GM21390 (cell line): ENCODE measurements at regions not wholly inside any gene's neighbourhood (a gene's known extent, or its start where the extent isn't known, plus 50 kb on each side); places are given as distances from the start of the nearest gene placed in this dataset.
"Not testable (repeated sequence)": the region's sequence is repeated elsewhere in the genome, so short reads cannot be mapped to it uniquely, and the experiment has no call there.

ENCODE experiments used
- ATAC-seq: cut with Tn5 transposase; IDR thresholded peaks from one replicate; pipeline ENCODE4 v1.9.1; 2021; ENCODE audit not compliant: unreplicated experiment

DNA sequence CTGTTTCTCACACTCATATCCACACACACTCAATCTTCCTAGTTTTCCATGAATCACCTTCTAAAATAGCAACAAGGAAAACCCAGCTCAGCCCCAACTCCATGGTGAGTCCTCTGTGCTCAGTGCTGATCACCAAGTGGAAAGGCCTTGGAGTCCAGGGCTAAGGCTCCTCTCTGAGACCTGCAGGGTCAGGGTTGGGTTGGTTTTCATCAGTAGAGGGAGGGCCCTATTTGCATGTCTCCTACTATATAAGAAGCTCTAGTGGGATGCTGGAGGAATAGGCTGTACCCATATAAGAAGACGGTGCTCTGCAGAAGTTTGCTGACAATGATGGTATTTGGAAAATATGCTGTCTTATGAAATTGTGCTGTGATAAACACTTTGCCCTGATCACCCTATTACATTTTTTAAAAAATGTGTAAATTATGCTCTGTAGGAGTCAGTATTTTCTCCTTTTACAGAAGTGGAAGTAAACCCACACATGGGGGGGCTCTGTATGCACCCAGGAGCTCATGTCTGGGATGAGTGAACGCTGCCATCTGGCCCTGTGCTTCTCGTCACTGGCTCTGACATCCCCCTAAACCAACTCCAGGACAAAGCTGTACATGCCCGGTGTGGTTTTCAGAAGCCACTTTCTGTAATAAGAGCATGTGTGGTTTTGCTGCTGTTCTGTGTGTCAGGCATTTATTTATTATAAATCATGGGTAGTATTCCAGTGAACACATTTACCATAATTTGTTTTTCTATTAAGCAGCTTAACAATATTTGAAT, 536.3 kb downstream of the TMEM121 start:
- ATAC-seq: no peak

DNA sequence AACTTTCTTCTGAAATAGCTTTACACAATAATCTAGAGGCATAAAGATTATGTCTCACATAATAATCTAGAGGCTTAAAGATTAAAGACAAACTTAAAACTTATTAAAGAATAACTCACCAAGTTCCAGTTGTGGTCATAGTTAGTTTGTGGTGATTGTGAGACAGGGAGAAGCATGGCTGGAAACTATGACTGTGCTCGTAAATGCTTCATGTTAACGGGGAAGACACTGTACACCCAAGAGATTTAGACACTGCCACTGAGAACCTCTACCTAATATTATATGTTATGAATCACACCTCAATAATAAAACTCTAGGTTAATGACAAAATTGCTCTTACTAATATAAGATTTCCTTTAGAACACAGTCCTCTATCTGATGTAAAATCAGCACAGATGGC, 541.6 kb downstream of the TMEM121 start:
- no peak for ATAC-seq

DNA sequence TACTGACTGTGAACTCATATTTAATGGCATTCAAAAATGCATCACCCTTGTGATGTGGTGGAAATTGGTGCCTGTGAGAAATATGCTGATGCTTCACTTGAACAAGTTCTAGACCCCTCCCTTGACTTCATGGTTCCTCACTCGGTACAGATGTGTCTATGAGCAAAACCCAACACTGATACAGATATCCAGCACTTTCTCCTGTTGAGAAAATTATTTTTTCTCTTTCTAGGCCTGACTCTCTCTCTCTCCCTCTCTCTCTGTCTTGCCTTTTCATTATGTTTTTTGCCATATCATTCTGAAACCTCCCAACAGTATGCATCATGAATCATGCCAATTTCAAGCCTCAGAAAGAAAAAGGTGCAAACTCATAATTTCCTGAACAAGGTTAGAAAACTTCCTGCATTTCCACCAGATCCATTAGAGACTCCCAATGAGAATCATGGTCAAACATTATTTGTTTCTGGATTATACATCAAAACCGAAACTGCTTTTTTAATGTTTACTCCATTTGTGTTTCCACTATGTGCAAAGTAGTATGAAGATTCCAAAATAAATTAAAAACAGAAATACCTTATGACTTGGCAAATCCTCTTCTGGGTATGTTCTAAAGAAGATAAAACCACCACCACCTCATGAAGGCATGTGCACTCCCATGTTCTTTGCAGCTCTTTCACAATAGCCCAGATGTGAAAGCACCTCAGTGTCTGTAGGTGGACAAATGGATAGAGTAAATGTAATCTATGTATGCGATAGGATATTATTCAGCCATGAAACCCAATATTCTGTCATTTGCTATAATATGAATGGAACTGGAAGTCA, 543.6 kb downstream of the TMEM121 start:
- no peak for ATAC-seq

DNA sequence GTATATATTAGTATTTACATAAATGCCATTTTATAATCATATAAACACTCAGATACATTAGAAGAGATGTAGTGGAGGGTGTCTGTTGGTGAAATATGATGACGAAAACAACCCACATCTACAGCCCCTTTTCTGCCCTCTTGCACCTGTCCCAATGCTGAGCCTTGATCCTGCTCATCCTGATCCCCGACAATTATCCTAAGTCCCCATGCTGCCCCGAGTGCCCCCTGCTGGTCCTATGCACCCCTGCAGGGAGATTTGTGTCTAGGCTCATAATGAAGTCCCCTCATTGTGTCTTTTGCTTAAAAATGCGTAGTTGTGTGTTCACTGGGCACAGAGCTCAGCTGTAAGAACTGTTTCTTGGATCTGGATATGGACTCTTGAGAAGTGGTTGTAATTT, 554.5 kb downstream of the TMEM121 start:
- no peak for ATAC-seq

DNA sequence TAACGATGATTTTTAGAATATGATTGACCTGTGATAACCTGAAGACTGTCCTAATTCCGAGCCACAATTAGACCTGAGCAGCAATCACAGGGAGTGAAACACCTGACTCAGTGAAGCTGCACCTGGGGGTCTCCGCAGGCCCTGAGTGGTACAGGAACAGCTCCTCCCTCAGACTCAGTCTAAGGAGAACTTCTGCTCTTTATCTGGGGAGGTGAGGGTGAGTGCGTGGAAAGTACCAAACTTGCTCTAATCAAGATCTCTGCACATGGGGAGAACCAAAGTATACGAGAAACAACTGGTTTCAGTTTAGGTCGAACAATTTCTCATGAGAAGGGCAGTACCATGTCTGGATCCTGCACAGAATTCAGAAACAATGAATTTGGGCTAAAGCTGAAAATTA, 555.3 kb downstream of the TMEM121 start:
- not testable (repeated sequence) for ATAC-seq

DNA sequence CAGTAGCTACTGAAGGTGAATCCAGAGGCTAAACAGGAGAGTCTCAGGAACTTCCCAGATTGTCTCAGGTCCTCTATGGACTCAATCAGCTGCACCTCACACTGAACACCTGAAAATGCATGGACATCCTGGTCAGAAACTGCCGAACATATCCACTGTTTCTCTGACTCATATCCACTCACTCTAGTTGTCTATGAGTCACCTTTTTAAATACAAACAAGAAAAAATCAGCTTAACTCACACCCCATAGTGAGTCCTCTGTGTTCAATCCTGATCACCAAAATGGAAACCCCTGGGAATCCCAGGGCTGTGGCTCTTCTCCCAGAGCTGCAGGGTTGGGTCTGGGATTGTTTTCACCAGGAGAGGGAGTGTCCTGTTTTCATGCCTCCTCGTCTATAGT, 556.7 kb downstream of the TMEM121 start:
- ATAC-seq: no peak

DNA sequence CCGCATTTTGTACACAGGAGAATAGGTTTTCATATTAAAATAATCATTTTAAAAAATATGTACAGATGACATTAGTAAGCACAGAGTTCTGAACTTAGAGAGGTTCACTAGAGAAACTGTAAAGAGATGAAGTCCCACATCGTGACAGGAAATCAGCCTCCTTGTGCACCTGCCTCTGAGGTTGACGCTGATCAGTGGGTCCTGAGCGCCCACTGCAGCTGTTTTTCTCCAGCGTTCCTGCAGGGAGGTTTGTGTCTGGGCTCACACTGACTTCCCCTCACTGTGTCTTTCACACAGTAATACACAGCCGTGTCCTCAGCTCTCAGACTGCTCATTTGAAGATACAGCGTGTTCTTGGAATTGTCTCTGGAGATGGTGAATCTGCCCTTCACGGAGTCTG, 561.5 kb downstream of the TMEM121 start:
- ATAC-seq: no peak

DNA sequence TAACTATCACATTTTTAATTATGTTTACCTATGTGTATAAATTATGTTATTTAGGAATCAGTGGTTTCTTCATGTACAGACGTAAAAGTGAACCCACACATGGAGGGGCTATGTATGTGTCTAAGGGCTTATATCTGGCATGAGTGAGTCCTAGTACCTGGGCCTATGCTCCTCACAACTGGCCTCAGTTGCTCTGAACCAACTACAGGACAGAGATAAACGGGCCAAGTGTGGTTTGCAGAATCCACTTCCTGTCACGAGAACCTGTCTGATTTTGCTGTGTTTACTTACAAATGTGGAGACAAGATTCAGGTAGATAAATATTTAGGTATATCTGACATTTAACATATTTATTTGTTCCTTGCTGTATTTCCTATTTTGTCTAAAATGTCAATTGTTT, 562.5 kb downstream of the TMEM121 start:
- ATAC-seq: not testable (repeated sequence)

DNA sequence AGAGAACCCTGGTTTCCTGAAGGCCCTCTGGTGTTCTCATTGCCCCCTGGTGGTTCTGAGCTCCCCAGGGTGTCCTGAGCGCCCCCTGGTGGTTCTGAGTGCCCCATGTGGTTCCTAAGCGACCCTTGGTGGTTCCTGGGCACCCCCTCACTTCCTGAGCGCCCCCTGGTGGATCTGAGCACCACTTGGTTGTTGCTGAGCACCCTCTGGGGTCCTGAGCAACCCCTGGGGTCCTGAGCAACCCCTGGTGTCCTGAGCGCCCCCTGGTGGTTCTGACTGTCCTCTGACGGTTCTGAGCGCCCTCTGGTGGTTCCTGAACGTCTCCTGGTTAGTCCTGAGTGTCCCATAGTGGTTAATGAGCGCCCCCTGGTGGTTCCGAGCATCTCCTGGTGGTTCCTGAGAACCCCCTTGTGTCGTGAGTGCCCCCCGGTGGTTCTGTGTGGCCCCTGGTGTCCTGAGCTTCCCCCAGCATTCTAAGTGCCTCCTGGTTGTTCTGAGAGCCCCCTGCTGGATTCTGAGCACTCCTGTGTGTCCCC, 568.3 kb downstream of the TMEM121 start:
- ATAC-seq: no peak

DNA sequence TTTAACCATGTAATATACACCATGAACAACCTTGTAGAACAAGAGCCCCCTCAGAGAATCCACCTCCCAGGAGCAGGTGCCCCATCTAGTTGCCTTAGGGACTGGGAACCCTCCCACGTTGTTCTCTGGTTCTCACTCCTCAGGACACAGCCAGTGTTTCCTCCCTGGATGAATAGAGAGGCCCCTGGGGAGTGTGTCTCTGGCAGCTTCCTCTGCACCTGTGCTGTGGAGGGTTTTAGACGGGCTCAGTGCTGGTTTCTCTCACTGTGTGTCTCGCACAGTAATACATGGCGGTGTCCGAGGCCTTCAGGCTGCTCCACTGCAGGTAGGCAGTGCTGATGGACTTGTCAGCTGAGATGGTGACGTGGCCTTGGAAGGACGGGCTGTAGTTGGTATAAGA, 581.3 kb downstream of the TMEM121 start:
- no peak for ATAC-seq

DNA sequence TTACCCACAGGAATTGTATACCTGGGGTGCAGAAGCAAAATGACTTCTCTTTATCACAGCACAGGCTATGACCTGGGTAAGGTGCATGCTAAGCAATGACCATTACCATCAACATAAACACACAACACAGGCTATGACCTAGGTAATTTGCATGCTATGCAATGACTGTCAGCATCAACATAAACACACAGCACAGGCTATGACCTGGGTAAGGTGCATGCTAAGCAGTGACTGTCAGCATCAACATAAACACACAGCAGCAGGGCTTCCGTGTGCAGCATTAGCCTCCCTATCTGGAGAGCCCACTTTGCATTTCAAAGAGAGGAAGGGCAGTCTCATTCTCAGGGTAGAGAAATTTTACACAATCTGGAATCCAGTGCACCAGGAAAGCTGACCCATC, 583.0 kb downstream of the TMEM121 start:
- ATAC-seq: no peak

DNA sequence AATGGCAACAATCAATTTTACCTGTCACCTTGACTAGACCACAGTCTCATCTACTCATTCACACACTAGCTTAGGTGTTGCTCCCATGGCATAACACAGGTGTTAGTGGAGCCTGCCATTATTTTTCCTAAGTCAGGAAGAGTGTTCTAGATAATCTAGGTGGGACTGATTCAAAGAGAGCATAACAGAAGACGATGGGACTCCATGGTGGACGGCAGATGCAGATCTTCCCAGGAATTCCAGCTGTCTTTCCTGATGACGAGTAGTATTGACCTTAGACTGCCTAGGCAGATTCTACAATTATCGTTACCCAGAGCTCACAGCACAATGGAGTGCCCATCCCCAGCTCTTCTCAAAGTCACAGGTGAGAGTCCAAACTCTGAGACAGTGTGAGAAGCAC, 589.0 kb downstream of the TMEM121 start:
- ATAC-seq: no peak

DNA sequence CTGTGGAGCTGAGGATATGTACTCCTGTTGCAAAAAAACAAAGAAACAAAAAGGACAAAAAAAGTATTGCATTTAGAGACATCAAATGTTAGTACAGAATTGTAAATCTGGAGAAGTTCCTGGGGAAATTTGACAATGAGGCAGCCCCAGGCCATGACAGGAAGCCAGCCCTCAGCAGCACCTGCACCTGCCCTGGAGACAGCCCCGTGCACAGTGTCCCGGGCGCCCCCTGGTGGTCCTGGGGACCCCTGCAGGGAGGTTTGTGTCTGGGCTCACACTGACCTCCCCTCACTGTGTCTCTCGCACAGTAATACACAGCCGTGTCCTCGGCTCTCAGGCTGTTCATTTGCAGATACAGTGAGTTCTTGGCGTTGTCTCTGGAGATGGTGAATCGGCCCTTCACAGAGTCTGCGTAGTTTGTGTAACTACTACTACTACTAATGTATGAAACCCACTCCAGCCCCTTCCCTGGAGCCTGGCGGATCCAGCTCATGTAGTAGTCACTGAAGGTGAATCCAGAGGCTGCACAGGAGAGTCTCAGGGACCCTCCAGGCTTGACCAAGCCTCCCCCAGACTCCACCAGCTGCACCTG, 590.1 kb downstream of the TMEM121 start:
- ATAC-seq: not testable (repeated sequence)

DNA sequence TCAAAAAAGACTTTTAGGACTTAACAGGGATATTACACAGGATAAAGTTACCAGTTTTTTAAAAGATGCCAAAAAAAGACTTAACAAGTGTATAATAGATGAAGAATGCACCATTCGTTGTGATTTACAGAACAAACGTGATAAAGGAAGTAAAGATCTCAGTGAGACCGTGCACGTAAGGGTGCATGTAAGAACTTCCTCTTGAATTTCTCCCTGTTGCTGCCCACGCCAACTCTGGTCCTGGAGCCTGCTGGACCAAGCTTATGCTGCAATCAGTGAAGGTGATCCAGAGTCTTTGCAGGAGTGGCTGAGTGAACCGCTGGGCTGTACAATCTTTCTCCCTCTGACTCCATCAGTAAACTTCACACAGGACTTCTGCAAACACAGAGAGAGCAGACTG, 593.7 kb downstream of the TMEM121 start:
- ATAC-seq: no peak

DNA sequence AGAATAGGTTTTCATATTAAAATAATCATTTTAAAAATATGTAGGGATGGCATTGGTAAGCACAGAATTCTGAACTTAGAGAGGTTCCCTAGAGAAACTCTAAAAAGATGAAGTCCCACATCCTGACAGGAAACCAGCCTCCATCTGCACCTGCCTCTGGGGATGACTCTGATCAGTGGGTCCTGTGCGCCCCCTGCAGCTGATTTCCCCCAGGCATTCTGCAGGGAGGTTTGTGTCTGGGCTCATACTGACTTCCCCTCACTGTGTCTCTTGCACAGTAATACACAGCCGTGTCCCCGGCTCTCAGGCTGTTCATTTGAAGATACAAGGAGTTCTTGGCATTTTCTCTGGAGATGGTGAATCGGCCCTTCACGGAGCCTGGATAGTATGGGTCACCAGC, 602.9 kb downstream of the TMEM121 start:
- no peak for ATAC-seq

DNA sequence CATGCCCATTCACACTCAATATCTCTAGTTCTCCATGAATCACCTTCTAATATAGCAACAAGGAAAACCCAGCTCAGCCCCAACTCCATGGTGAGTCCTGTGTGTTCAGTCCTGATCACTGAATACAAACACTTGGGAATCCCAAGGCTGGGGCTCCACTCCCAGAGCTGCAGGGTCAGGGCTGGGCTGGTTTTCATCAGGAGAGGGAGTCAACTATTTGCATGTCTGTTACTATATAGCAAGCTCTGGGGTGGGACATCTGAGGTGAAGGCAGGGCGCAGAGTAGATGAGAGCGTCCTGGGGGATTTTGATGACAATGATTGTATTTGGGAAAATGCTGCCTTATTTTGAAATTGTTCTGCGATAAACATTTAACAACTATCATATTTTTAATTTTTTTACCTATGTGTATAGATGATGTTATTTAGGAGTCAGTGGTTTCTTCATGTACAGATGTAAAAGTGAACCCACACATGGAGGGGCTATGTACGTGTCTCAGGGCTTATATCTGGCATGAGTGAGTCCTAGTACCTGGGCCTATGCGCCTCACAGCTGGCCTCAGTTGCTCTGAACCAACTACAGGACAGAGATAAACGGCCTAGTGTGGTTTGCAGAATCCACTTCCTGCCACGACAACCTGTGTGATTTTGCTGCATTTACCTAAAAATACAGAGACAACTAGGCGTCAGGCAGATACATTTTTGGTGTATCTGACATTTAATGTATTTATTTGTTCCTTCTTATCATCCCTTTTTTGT, 603.7 kb downstream of the TMEM121 start:
- not testable (repeated sequence) for ATAC-seq

DNA sequence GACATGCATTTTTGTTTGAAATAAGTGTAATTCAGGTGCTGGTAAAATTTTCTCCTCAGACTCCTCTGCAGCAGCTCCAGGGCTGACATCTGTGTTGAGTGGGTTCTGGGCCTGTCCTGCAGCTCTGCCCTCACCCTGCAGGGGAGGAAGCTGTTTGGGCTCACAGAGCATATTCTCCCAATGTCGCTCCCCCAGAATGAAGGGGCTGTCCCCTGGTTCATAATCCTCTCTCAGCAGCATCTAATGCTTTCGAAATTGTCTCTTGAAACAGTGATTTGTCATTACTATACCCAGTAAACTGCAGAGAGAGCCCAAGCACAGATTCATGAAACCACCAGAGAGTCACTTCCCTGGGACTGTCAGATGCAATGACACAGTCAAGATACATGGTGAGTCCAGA, 606.7 kb downstream of the TMEM121 start:
- ATAC-seq: not testable (repeated sequence)

DNA sequence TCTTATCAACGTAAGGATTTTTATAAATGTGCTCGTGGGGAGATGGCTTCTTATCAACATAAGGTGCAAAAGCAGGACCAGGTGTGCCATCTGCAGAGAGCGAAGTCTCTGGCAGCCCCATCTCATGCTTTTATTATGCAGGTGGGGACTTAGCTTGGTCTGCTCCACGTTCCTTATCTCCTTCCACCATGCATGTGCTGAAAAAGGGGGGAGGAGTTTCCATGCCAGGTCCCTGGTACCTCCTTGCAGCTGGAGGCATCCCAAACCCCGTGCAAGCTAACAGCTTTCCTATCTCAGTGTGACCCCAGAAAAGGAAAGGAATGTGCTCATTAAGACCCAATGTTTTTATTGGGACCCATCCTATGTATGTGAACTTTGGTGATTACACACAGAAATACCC, 608.5 kb downstream of the TMEM121 start:
- ATAC-seq: no peak

DNA sequence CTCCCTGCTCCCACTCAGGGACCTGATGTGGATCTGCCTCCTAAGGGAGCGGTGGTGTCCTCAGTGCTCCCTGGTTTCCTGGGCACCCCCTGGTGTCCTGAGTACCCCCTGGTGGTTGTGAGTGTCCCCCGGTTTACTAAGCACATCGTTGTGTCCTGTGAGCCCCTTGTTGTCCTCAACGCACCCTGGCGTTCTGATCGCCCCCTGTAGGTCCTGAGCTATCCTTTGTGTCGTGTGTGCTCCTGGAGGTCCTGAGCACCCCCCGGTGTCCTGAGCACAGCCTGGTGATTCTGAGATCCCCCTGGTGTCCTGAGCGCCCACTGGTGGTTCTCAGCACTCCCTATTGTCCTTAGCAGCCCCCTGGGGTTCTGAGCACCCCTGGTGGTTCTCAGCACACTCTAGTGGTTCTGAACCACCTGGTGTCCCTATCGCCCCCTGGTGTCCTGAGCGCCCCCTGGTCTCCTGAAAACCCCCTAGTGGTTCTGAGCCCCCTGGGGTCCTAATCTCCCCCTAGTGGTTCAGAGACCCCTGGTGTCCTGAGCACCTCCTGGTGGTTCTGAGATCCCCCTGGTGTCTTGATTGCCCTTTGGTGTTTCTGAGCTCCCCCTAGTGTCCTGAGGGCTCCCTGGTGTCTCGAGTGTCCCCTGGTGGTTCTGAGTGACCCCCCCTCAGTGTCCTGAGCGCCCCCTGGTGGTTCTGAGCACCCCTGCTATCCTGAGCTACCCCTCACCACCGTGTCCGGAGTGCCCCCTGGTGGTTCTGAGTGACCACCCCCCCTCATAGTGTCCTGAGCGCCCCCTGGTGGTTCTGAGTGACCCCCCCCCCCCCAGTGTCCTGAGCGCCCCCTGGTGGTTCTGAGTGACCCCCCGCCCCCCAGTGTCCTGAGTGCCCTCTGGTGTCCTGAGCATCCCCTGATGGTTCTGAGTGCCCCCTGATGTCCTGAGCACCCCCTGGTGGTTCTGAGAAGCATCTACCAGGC, 615.1 kb downstream of the TMEM121 start:
- no peak for ATAC-seq

DNA sequence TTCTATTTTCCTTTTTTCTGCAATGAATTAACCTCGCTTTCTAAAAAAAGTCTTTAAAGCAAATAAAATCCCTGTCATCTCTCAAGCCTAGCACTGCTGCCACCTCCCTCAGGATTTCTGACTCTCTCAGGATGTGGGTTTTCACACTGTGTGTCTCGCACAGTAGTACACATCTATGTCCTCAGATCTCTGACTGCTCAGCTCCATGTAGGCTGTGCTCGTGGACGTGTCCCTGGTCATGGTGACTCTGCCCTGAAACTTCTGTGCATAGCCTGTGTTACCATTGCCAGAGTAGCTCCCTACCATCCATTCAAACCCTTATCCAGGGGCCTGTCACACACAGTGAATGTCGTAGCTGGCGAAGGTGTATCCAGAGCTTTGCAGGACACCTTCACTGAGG, 619.3 kb downstream of the TMEM121 start:
- ATAC-seq: not testable (repeated sequence)
